ENCODE measurements at regions not wholly inside any gene's neighbourhood (a gene's known extent, or its start where the extent isn't known, plus 50 kb on each side); places are given as distances from the start of the nearest gene placed in this dataset.

GRCh38 chr11:70521475-70522308 lies 123.4 kb downstream of the CTTN start:
- no peak overlapping the region for H3K27ac Mint-ChIP-seq (ENCODE audit: unreplicated experiment)
- H3K27me3 Mint-ChIP-seq (ENCODE audit: low read depth) = peaks cover 29% of the 10 kb centered on the region
- TF ChIP-seq CTCF (IDR thresholded peaks at IDR 0.05) = no peak
- no peaks in the 10 kb centered on the region for H3K36me3 Mint-ChIP-seq (ENCODE audit: low read depth)
- H3K4me3 Mint-ChIP-seq (ENCODE audit: unreplicated experiment) = no peak overlapping the region
- H3K9me3 Mint-ChIP-seq (ENCODE audit: low read depth) = peaks cover 3% of the 10 kb centered on the region
- DNase-seq (ENCODE audit: low spot score) = peak; percentile 67
- H3K4me1 Mint-ChIP-seq (ENCODE audit: low read depth) = peaks cover 8% of the 10 kb centered on the region

DNA sequence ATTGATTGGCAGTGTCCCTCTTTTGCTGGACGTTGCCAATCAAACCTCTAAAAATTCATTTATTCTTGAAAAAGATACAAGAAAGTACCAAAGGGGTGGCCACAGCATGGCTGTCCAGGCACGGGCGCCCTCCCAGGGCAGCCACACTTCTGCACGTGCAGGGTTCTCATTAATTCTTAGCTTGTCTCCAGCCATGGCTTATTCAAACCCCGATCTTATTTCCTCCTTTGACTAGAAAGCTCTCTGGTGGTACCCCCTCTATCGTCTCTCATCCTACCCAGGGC lies 123.9 kb downstream of the CTTN start:
- no peak for TF ChIP-seq CTCF (IDR thresholded peaks at IDR 0.05)
- DNase-seq (ENCODE audit: low spot score) = no peak
- Mint-ChIP-seq H3K36me3 (ENCODE audit: low read depth) (no peaks in the 10 kb centered on the region), H3K4me1 (ENCODE audit: low read depth) (peaks cover 8% of the 10 kb centered on the region), H3K27ac (ENCODE audit: unreplicated experiment) (no peak overlapping the region), H3K4me3 (ENCODE audit: unreplicated experiment) (no peak overlapping the region), H3K9me3 (ENCODE audit: low read depth) (peaks cover 3% of the 10 kb centered on the region), H3K27me3 (ENCODE audit: low read depth) (peaks cover 24% of the 10 kb centered on the region)

DNA sequence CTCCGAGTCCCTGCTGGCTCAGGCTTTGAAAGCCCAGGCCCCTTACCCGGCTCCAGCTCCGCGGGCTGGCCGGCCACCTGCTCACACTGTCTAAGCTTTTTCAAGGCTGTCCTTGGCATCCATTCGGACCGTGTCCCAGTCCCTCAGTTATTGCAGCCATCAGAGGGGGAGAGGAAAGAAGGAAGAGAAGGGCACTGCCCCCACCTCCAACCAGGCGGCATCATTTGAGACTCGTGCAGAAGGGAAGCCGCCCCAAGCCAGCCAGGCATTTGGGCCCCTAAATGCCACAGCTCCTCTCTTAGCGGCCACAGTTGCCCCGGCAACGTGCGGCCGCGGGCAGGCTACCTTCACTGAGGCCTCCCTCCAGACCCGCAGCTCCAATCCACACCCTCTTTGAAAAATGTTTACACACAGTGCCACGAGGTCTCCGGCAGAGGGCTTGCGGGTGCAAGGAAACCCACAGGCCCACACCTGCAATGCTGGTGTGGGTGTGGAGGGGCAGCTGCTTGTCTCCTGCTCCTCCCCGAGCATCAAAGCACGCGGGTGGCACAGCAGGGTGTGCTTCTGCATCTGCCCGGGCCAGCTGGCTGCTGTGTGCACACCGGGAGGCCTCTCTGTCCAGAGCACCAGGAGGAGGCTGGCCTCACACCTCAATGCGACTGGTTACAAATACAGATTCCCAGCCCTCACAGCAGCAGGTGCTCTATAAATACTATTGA lies 124.4 kb downstream of the CTTN start:
- Mint-ChIP-seq H3K27me3 (ENCODE audit: low read depth) (peaks cover 19% of the 10 kb centered on the region), H3K4me1 (ENCODE audit: low read depth) (peaks cover 8% of the 10 kb centered on the region), H3K4me3 (ENCODE audit: unreplicated experiment) (no peak overlapping the region), H3K27ac (ENCODE audit: unreplicated experiment) (no peak overlapping the region), H3K9me3 (ENCODE audit: low read depth) (no peaks in the 10 kb centered on the region), H3K36me3 (ENCODE audit: low read depth) (no peaks in the 10 kb centered on the region)
- DNase-seq (ENCODE audit: low spot score) = peak; percentile 77
- no peak for TF ChIP-seq CTCF (IDR thresholded peaks at IDR 0.05)

GRCh38 chr11:70523384-70524095 lies 125.2 kb downstream of the CTTN start:
- H3K4me1 Mint-ChIP-seq (ENCODE audit: low read depth) = peaks cover 8% of the 10 kb centered on the region
- peak; percentile 73 for DNase-seq (ENCODE audit: low spot score)
- no peaks in the 10 kb centered on the region for H3K36me3 Mint-ChIP-seq (ENCODE audit: low read depth)
- H3K4me3 Mint-ChIP-seq (ENCODE audit: unreplicated experiment) = no peak overlapping the region
- TF ChIP-seq CTCF (IDR thresholded peaks at IDR 0.05) = no peak
- no peaks in the 10 kb centered on the region for H3K9me3 Mint-ChIP-seq (ENCODE audit: low read depth)
- peaks cover 19% of the 10 kb centered on the region for H3K27me3 Mint-ChIP-seq (ENCODE audit: low read depth)
- no peak overlapping the region for H3K27ac Mint-ChIP-seq (ENCODE audit: unreplicated experiment)

All from chondrocyte (in vitro differentiated cells).